Fibroblast of pulmonary artery (primary cell): ENCODE measurements at regions not wholly inside any gene's neighbourhood (a gene's known extent, or its start where the extent isn't known, plus 50 kb on each side); places are given as distances from the start of the nearest gene placed in this dataset.

ENCODE experiments used
- DNase-seq: peaks from one replicate; pipeline ENCODE4 v3.0.0-alpha.2; 2010; ENCODE audit warnings: low read depth
- H3K4me3 ChIP-seq: replicated peaks from 2 replicates; pipeline ENCODE4 v1.5.1; 2011; ENCODE audit warnings: low read depth, mild to moderate bottlenecking, control low read depth, low read length, moderate library complexity
- CTCF ChIP-seq: IDR thresholded peaks from 2 replicates; pipeline ENCODE4 v1.5.1; 2011; ENCODE audit warnings: mild to moderate bottlenecking, control low read depth, low read length, inconsistent platforms; ENCODE audit errors: missing control alignments

DNA sequence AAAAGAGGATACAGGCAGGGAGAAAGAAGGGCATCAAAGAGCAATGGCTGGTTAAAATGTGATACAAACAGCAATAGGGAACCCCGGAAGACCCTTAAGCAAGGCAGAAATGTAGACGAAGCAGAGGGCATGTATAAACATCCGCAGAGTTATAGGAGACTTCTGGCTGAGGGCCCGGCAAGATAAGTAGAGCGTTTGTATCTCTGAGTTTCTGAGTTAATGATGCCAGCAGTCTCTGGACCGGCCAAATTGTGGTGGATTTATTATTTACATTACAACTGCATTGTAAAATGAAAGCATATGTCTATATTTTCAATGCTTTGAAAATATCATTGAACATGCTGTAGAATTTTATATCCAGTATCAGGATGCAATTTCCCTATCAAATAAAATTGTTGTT, 148.0 kb upstream of the KCTD1 start:
- no peak overlapping the region for H3K4me3 ChIP-seq
- no peak for TF ChIP-seq CTCF
- DNase-seq, result no peak

DNA sequence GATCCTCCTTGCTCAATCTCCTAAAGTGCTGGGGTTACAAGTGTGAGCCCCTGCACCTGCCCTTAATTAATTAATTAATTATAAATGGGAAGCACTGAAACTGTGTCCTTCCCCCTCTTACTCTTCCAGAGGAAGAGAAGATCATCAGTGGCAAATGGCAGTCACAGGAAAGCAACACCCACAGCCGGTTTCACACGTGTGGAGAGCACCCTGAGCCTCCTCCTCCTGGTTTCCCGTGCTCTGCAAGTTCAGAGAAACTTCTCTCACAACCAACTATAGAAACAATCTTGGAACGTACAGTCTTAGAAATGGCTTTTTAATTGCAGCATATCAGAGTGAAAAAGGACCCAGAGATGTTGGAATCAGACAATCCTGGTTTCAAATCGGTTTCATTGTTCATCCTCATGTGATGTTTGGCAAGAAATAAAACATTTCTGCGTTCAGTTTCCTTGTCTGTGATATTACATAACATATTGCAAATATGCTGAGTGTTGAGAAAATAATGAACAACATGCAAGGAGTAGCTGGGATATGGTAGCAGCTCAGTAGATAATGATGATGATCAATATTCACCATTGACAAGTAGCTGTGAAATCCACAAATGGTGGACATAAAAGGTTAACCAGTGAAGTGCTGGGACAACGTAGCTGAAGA, 141.0 kb upstream of the KCTD1 start:
- no peak for DNase-seq
- H3K4me3 ChIP-seq, result no peak overlapping the region
- TF ChIP-seq CTCF, result no peak

GRCh38 chr18:26686532-26686931, 138.2 kb upstream of the KCTD1 start:
- no peak overlapping the region for H3K4me3 ChIP-seq
- TF ChIP-seq CTCF, result no peak
- DNase-seq, result no peak

- TF ChIP-seq CTCF, result no peak
- DNase-seq, result no peak
- H3K4me3 ChIP-seq, result no peak overlapping the region
Observed at GRCh38 chr18:26685438-26686157, 137.2 kb upstream of the KCTD1 start.

DNA sequence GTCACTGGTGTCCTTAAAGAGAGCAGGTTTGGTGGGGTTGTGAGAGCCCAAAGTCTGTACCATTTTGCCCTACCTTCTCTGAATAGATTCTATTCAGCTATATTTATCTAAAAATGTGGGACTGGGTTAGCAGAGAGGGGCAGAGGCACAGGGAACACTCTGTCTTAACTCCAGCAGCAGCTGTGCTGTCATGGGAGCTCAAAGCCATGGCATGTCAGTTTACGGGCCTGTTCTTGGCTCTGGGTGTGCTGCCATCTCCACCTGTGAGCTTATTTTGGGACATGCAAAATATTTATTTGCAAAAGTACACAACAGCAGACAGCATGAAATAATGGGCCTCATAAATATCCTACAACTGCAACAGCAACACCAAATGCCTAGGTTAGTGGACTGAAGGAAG, 129.6 kb upstream of the KCTD1 start:
- no peak overlapping the region for H3K4me3 ChIP-seq
- TF ChIP-seq CTCF, result no peak
- no peak for DNase-seq

- no peak for TF ChIP-seq CTCF
- no peak for DNase-seq
- no peak overlapping the region for H3K4me3 ChIP-seq
Observed at GRCh38 chr18:26667046-26667445, 118.7 kb upstream of the KCTD1 start.

- TF ChIP-seq CTCF, result no peak
- no peak overlapping the region for H3K4me3 ChIP-seq
- no peak for DNase-seq
Observed at GRCh38 chr18:26662996-26663395, 114.6 kb upstream of the KCTD1 start.
